Trophoblast cell (in vitro differentiated cells and primary cell): ENCODE measurements at regions not wholly inside any gene's neighbourhood (a gene's known extent, or its start where the extent isn't known, plus 50 kb on each side); places are given as distances from the start of the nearest gene placed in this dataset.

Experiments used
- DNase-seq, 2 donors: peaks; one replicate each; pipeline ENCODE4 v3.0.0-alpha.2; 2016
- H2AFZ ChIP-seq: 2 replicates; pipeline ENCODE4 v1.6.1; 2013; ENCODE audit warnings: low read length, moderate library complexity, mild to moderate bottlenecking; ENCODE audit not compliant: insufficient read depth, poor library complexity
- H2AK5ac ChIP-seq: 2 replicates; pipeline ENCODE4 v1.6.1; 2013; ENCODE audit warnings: mild to moderate bottlenecking, low read length
- H2BK120ac ChIP-seq: 2 replicates; pipeline ENCODE4 v1.6.1; 2013; ENCODE audit warnings: low read length, mild to moderate bottlenecking, moderate library complexity; ENCODE audit not compliant: insufficient read depth, poor library complexity
- H2BK12ac ChIP-seq: 2 replicates; pipeline ENCODE4 v1.6.1; 2013; ENCODE audit warnings: mild to moderate bottlenecking, low read length, moderate library complexity
- H2BK5ac ChIP-seq: 2 replicates; pipeline ENCODE4 v1.6.1; 2013; ENCODE audit warnings: low read length, low read depth, moderate library complexity, mild to moderate bottlenecking; ENCODE audit not compliant: poor library complexity
- H3K14ac ChIP-seq: 2 replicates; pipeline ENCODE4 v1.6.1; 2013; ENCODE audit warnings: mild to moderate bottlenecking, low read length
- H3K18ac ChIP-seq: 2 replicates; pipeline ENCODE4 v1.6.1; 2013; ENCODE audit warnings: mild to moderate bottlenecking, low read length
- H3K23ac ChIP-seq: 2 replicates; pipeline ENCODE4 v1.6.1; 2013; ENCODE audit warnings: low read length
- H3K27ac ChIP-seq: 2 replicates; pipeline ENCODE4 v1.5.1; 2013; ENCODE audit warnings: low read depth, mild to moderate bottlenecking, inconsistent platforms, low read length, moderate library complexity
- H3K27me3 ChIP-seq: 2 replicates; pipeline ENCODE4 v1.6.1; 2013; ENCODE audit warnings: inconsistent platforms, mild to moderate bottlenecking, low read length, moderate library complexity; ENCODE audit not compliant: insufficient read depth
- H3K36me3 ChIP-seq, 2 experiments: 1 replicate in 1 of 2; 2 replicates in 1 of 2; pipeline ENCODE4 v1.6.1; 2013; ENCODE audit warnings: low read length in 2 of 2, mild to moderate bottlenecking in 2 of 2, moderate library complexity in 1 of 2; ENCODE audit not compliant: insufficient read depth in 2 of 2, control insufficient read depth in 1 of 2
- H3K4ac ChIP-seq: 2 replicates; pipeline ENCODE4 v1.6.1; 2013; ENCODE audit warnings: low read depth, mild to moderate bottlenecking, low read length, moderate library complexity
- H3K4me1 ChIP-seq, 2 experiments: 1 replicate in 1 of 2; 2 replicates in 1 of 2; pipeline ENCODE4 v1.6.1; 2013; ENCODE audit warnings: low read length in 2 of 2, mild to moderate bottlenecking in 2 of 2, moderate library complexity in 1 of 2; ENCODE audit not compliant: insufficient read depth in 2 of 2, control insufficient read depth in 1 of 2
- H3K4me2 ChIP-seq: 2 replicates; pipeline ENCODE4 v1.6.1; 2013; ENCODE audit warnings: inconsistent platforms, mild to moderate bottlenecking, low read length, moderate library complexity
- H3K4me3 ChIP-seq: 2 replicates; pipeline ENCODE4 v1.5.1; 2013; ENCODE audit warnings: mild to moderate bottlenecking, low read depth, low read length, inconsistent platforms
- H3K79me1 ChIP-seq: one replicate; pipeline ENCODE4 v1.6.1; 2013; ENCODE audit warnings: low read length
- H3K79me2 ChIP-seq: 2 replicates; pipeline ENCODE4 v1.6.1; 2013; ENCODE audit warnings: low read length, mild to moderate bottlenecking; ENCODE audit not compliant: control insufficient read depth, insufficient read depth, poor library complexity
- H3K9ac ChIP-seq: 2 replicates; pipeline ENCODE4 v1.6.1; 2013; ENCODE audit warnings: mild to moderate bottlenecking, low read length
- H3K9me3 ChIP-seq: 2 replicates; pipeline ENCODE4 v1.6.1; 2013; ENCODE audit warnings: low read depth, mild to moderate bottlenecking, control low read depth, inconsistent platforms, low read length; ENCODE audit not compliant: insufficient read depth
- H4K12ac ChIP-seq: 2 replicates; pipeline ENCODE4 v1.6.1; 2013; ENCODE audit warnings: low read depth, mild to moderate bottlenecking, low read length, moderate library complexity
- H4K8ac ChIP-seq: 2 replicates; pipeline ENCODE4 v1.6.1; 2013; ENCODE audit warnings: low read depth, mild to moderate bottlenecking, low read length, moderate library complexity
- H4K91ac ChIP-seq: one replicate; pipeline ENCODE4 v1.6.1; 2013; ENCODE audit warnings: low read depth, mild to moderate bottlenecking, low read length, moderate library complexity
- WGBS: extraction: QIAGEN DNeasy Blood & Tissue Kit; methylation state at CpG from one replicate; pipeline ENCODE4 v1.1.7; 2013; ENCODE audit warnings: missing lambda C conversion rate; ENCODE audit not compliant: insufficient read length, insufficient coverage; ENCODE audit errors: extremely low coverage; 5-methylcytosine and 5-hydroxymethylcytosine counted together

GRCh38 chr10:36271627-36272340 lies 629.7 kb upstream of the FZD8 start:
- Histone ChIP-seq H4K12ac (no peak overlapping the region), H3K27me3 (no peaks in the 10 kb centered on the region), H3K14ac (no peak overlapping the region), H3K36me3 (no peaks in the 10 kb centered on the region), H2BK5ac (no peak overlapping the region), H2BK12ac (no peak overlapping the region), H3K4me3 (no peak overlapping the region), H3K79me2 (no peaks in the 10 kb centered on the region), H3K23ac (no peak overlapping the region), H3K4me2 (no peak overlapping the region), H2BK120ac (peak overlapping the region; percentile 51), H3K9me3 (no peaks in the 10 kb centered on the region), H3K18ac (no peak overlapping the region), H3K79me1 (peaks cover 2% of the 10 kb centered on the region), H4K91ac (no peak overlapping the region), H2AK5ac (no peak overlapping the region), H3K4me1 (peaks cover 0 to 2% of the 10 kb centered on the region in 2 experiments), H4K8ac (no peak overlapping the region), H2AFZ (no peak overlapping the region), H3K4ac (no peak overlapping the region), H3K27ac (no peak overlapping the region), H3K9ac (no peak overlapping the region)
- no peak for DNase-seq
- WGBS: no CpG with 5 or more reads among the region's 2 CpGs

GRCh38 chr10:36269222-36269621 lies 627.1 kb upstream of the FZD8 start:
- H4K8ac ChIP-seq: no peak overlapping the region
- no peak overlapping the region for H3K4ac ChIP-seq
- no peaks in the 10 kb centered on the region for H3K27me3 ChIP-seq
- no peak overlapping the region for H2BK12ac ChIP-seq
- no peak overlapping the region for H3K27ac ChIP-seq
- no peak overlapping the region for H3K14ac ChIP-seq
- no peak overlapping the region for H4K12ac ChIP-seq
- no CpG with 5 or more reads among the region's 1 CpG for WGBS
- peaks cover 2% of the 10 kb centered on the region for H3K79me1 ChIP-seq
- no peak overlapping the region for H3K18ac ChIP-seq
- H4K91ac ChIP-seq: no peak overlapping the region
- no peak overlapping the region for H3K4me3 ChIP-seq
- no peak overlapping the region for H3K4me2 ChIP-seq
- no peak overlapping the region for H3K9ac ChIP-seq
- H3K23ac ChIP-seq: no peak overlapping the region
- DNase-seq: no peak
- H3K4me1 ChIP-seq: peaks cover 0 to 2% of the 10 kb centered on the region in 2 experiments
- no peak overlapping the region for H2AFZ ChIP-seq
- no peak overlapping the region for H2AK5ac ChIP-seq
- no peaks in the 10 kb centered on the region for H3K79me2 ChIP-seq
- no peaks in the 10 kb centered on the region for H3K36me3 ChIP-seq
- no peak overlapping the region for H2BK5ac ChIP-seq
- H2BK120ac ChIP-seq: no peak overlapping the region
- H3K9me3 ChIP-seq: no peaks in the 10 kb centered on the region

DNA sequence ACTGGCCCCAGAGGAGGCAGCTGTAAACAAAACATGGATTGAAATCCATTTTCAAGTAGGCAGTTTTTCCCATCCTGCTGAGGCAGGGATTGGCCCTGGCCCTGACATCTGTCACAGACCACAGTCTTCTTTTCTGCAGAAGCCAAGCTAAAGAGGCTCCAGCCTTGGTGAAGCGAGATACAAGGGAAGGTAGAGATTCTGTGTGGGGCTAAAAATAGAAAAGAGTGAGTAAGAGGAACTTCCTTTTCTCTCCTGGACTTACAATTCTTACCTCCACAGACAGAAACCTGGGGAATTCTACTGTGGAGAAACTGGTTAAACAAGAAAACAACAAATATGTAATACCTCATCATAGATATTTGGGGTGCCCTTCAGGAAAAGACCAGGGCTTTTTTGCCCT lies 624.8 kb upstream of the FZD8 start:
- Histone ChIP-seq H3K18ac (no peak overlapping the region), H3K79me1 (no peaks in the 10 kb centered on the region), H2AK5ac (no peak overlapping the region), H3K79me2 (no peaks in the 10 kb centered on the region), H3K4me3 (no peak overlapping the region), H4K8ac (no peak overlapping the region), H2BK12ac (no peak overlapping the region), H3K9ac (no peak overlapping the region), H2AFZ (no peak overlapping the region), H3K27me3 (no peaks in the 10 kb centered on the region), H3K36me3 (no peaks in the 10 kb centered on the region), H4K91ac (no peak overlapping the region), H3K4me1 (peaks cover 0 to 2% of the 10 kb centered on the region in 2 experiments), H2BK120ac (no peak overlapping the region), H3K4ac (no peak overlapping the region), H3K27ac (peak overlapping the region; percentile 84), H3K14ac (no peak overlapping the region), H3K4me2 (peak overlapping the region; percentile 11), H3K23ac (no peak overlapping the region), H2BK5ac (no peak overlapping the region), H3K9me3 (no peaks in the 10 kb centered on the region), H4K12ac (no peak overlapping the region)
- no peak for DNase-seq
- WGBS: no CpG with 5 or more reads among the region's 1 CpG

- H3K79me2 ChIP-seq: no peaks in the 10 kb centered on the region
- H3K4me3 ChIP-seq: no peak overlapping the region
- no peak overlapping the region for H4K91ac ChIP-seq
- no peak overlapping the region for H2BK12ac ChIP-seq
- H3K27ac ChIP-seq: no peak overlapping the region
- H2BK120ac ChIP-seq: no peak overlapping the region
- no peak overlapping the region for H3K23ac ChIP-seq
- H3K4me1 ChIP-seq: peaks cover 0 to 2% of the 10 kb centered on the region in 2 experiments
- no peaks in the 10 kb centered on the region for H3K9me3 ChIP-seq
- no peak overlapping the region for H3K14ac ChIP-seq
- H2AK5ac ChIP-seq: no peak overlapping the region
- no CpG with 5 or more reads among the region's 2 CpGs for WGBS
- no peak overlapping the region for H3K4ac ChIP-seq
- H4K12ac ChIP-seq: no peak overlapping the region
- no peak overlapping the region for H3K9ac ChIP-seq
- no peak overlapping the region for H3K4me2 ChIP-seq
- no peak overlapping the region for H3K18ac ChIP-seq
- H2AFZ ChIP-seq: no peak overlapping the region
- H3K79me1 ChIP-seq: no peaks in the 10 kb centered on the region
- H3K27me3 ChIP-seq: no peaks in the 10 kb centered on the region
- no peaks in the 10 kb centered on the region for H3K36me3 ChIP-seq
- no peak overlapping the region for H4K8ac ChIP-seq
- DNase-seq: no peak
- no peak overlapping the region for H2BK5ac ChIP-seq
These were observed 623.6 kb upstream of the FZD8 start for GRCh38 chr10:36265741-36266140.
